Thyroid gland (tissue), 4 donors: ENCODE measurements at regions not wholly inside any gene's neighbourhood (a gene's known extent, or its start where the extent isn't known, plus 50 kb on each side); places are given as distances from the start of the nearest gene placed in this dataset.
"Not testable (repeated sequence)": the region's sequence is repeated elsewhere in the genome, so short reads cannot be mapped to it uniquely, and the experiment has no call there.

Experiments
- DNase-seq, 2 donors: peaks; one replicate each; pipeline ENCODE4 v3.0.0-alpha.2; 2019
- H3K27ac ChIP-seq, 3 donors: fragments of 200-600 bp; sonication (generic); 1 replicate in 2 of 3; 2 replicates in 1 of 3; pipeline ENCODE4 v1.5.1; 2016 to 2019; ENCODE audit warnings: mild to moderate bottlenecking in 1 of 3, moderate library complexity in 1 of 3
- H3K27me3 ChIP-seq: fragments of 200-600 bp; sonication (generic); one replicate; pipeline ENCODE4 v1.5.1; 2019
- H3K36me3 ChIP-seq, 2 donors: fragments of 200-600 bp; sonication (generic); one replicate each; pipeline ENCODE4 v1.5.1; 2016 to 2019
- H3K4me1 ChIP-seq, 2 donors: fragments of 200-600 bp; sonication (generic); one replicate each; pipeline ENCODE4 v1.5.1; 2017 to 2019
- H3K4me3 ChIP-seq, 3 donors: fragments of 200-600 bp; sonication (generic); replicated peaks in 1 of 3; 1 replicate in 2 of 3; 2 replicates in 1 of 3; pipeline ENCODE4 v1.5.1; 2016; ENCODE audit warnings: mild to moderate bottlenecking in 1 of 3
- H3K9me3 ChIP-seq: fragments of 200-600 bp; sonication (generic); one replicate; pipeline ENCODE4 v1.5.1; 2017
- CTCF ChIP-seq, 6 experiments: fragments of 200-600 bp in 3 of 6; fragments of 450-650 bp in 3 of 6; sonication (generic) in 3 of 6; IDR thresholded peaks; one replicate each; pipeline ENCODE4 v1.5.1; 2016 to 2019; ENCODE audit warnings: antibody characterized with exemption in 6 of 6, mild to moderate bottlenecking in 2 of 6, inconsistent platforms in 1 of 6, moderate library complexity in 1 of 6
- POLR2A ChIP-seq, 2 donors: fragments of 450-650 bp; IDR thresholded peaks; one replicate each; pipeline ENCODE4 v1.6.1; 2017; ENCODE audit warnings: antibody characterized with exemption in 2 of 2, mild to moderate bottlenecking in 2 of 2, moderate library complexity in 1 of 2
- WGBS, 2 donors: methylation state at CpG; one replicate each; pipeline ENCODE4 v1.1.5; 2017; 5-methylcytosine and 5-hydroxymethylcytosine counted together
- intact Hi-C: fragments of 100-400 bp; cut with DNase I; formaldehyde crosslinking; loops from one replicate; pipeline ENCODE4 v1.15.1; 2023

- H3K4me3 ChIP-seq = no peak overlapping the region
- H3K27me3 ChIP-seq = no peaks in the 10 kb centered on the region
- H3K9me3 ChIP-seq = no peaks in the 10 kb centered on the region
- no peaks in the 10 kb centered on the region for H3K36me3 ChIP-seq
- no peak for DNase-seq
- TF ChIP-seq POLR2A (IDR thresholded peaks at IDR 0.05) (no peak), CTCF (IDR thresholded peaks at IDR 0.05) (no peak)
- WGBS, 2 donors = 50 to 52% methylated on average over 9 to 10 of the region's 10 CpGs
- intact Hi-C loops = no loop called here
- no peaks in the 10 kb centered on the region for H3K4me1 ChIP-seq
- no peak overlapping the region for H3K27ac ChIP-seq
Measured at GRCh38 chr7:149635561-149636329, 137.6 kb downstream of the ZNF467 start.

DNA sequence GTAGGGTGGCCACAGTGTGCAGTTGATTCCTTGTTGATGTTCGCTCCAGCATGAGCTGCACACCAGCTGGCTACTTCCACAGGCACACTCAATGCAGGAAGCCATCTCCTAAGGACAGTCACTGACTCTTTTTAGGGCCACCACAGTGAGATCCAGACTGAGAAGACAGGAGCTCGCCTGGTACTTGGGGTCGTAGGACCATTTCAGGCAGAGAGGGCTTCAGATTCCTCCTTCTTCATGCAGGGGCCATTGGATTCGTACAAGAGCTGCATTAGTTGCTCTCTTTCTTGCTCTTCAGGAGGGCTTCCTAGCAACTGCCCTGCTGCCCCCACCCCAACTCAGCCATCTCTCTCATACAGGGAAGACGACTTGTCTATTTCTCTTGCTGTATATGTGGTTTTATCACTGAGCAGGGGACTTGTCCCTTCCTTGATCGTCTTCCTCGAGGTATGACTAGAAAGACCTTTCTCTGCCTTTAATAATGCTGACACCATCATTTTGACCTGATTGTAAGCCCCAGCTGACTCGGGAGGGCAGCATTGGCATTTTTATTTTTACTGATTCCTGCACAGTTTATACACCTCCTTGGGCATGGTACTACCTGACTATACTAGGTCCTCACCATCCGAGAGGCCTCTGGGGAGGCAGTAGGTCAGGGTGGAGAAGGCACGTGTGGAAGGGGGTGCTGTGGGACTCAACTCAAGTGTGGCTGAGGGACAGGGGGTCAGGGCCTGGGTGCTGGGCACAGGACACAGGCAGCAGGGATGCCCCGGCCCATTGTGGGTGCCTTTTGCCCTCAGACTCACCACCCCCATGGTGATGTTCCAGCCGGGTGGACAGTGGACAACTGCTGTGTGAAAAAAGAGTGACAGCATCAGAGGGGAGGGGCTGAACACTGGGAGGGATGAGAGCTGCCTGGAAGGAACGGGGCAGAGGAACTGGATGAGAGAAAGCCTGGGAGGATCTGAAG lies 136.7 kb upstream of the ZNF746 start:
- Histone ChIP-seq H3K27ac (no peak overlapping the region), H3K4me1 (no peaks in the 10 kb centered on the region), H3K36me3 (no peaks in the 10 kb centered on the region), H3K27me3 (no peaks in the 10 kb centered on the region), H3K9me3 (no peaks in the 10 kb centered on the region), H3K4me3 (no peak overlapping the region)
- TF ChIP-seq POLR2A (IDR thresholded peaks at IDR 0.05) (no peak), CTCF (IDR thresholded peaks at IDR 0.05) (no peak)
- 64 to 67% methylated on average over 13 of the region's 13 CpGs for WGBS, 2 donors
- intact Hi-C loops = no loop called here
- DNase-seq = no peak

- intact Hi-C loops = loop anchor here (10.0 kb wide), 1 partner anchor 214 kb away; no protein-coding TSS in a partner anchor
- not testable (repeated sequence) for H3K27ac ChIP-seq, H3K9me3 ChIP-seq
Measured at GRCh38 chr7:149628361-149629149, 130.9 kb upstream of the ZNF746 start.

DNA sequence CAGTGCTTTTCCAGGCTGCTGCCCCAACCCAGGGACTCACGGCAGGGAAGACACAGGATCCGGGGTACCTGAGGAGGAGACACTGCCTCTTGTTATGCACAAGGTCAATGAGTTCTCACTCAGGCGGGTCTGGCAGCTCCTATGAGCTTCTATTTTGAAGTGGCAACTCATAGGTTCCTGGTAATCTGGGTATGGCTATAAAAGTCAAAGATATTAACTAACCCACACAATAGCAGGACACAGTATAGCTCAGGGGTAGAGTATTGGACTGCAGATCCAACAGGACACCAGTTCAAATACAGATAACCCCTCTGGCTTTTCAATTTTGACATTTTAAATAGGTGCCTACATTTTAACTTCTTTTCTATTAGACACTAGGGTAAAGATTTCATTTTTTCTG lies 130.3 kb upstream of the ZNF746 start:
- WGBS, 2 donors = 23 to 58% methylated on average over 2 to 3 of the region's 3 CpGs
- Histone ChIP-seq H3K4me1 (peaks cover 5 to 14% of the 10 kb centered on the region in 2 donors), H3K36me3 (no peaks in the 10 kb centered on the region), H3K27me3 (no peaks in the 10 kb centered on the region), H3K9me3 (no peaks in the 10 kb centered on the region), H3K4me3 (no peak overlapping the region), H3K27ac (no peak overlapping the region)
- intact Hi-C loops = loop anchor here (10.0 kb wide), 1 partner anchor 213 kb away; no protein-coding TSS in a partner anchor
- no peak for DNase-seq
- TF ChIP-seq POLR2A (IDR thresholded peaks at IDR 0.05) (no peak), CTCF (IDR thresholded peaks at IDR 0.05) (no peak)

More at GRCh38 chr7:149628361-149629149, 130.9 kb upstream of the ZNF746 start:
- H3K36me3 ChIP-seq, H3K27me3 ChIP-seq, H3K4me1 ChIP-seq, DNase-seq, H3K4me3 ChIP-seq: not testable (repeated sequence)
- 62 to 74% methylated on average over 11 of the region's 11 CpGs for WGBS, 2 donors

DNA sequence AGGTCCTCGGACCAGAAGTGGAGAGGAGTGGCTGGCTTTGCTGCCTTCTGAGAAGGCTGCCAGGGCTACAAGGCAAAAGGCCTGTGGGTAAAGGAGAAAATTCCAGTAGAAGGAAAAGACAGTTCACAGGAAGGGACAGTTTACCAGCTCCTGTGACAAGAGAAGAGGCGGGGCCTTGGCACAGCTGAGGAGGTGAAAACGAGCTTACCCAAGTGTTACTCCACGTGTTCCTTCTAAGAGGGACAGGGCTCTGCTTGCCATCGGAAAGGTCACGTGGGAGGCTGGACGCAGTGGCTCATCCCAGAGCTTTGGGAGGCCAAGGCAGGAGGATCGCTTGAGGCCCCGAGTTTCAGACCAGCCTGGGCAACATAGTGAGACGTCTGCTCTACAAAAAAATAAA lies 129.4 kb upstream of the ZNF746 start:
- no peak overlapping the region for H3K27ac ChIP-seq
- TF ChIP-seq POLR2A (IDR thresholded peaks at IDR 0.05) (no peak), CTCF (IDR thresholded peaks at IDR 0.05) (no peak)
- no peak for DNase-seq
- intact Hi-C loops = loop anchor here (10.0 kb wide), 1 partner anchor 212 kb away; no protein-coding TSS in a partner anchor
- WGBS, 2 donors = 68 to 73% methylated on average over 10 of the region's 10 CpGs
- H3K36me3 ChIP-seq = no peaks in the 10 kb centered on the region
- peaks cover 8 to 23% of the 10 kb centered on the region in 2 donors for H3K4me1 ChIP-seq
- no peaks in the 10 kb centered on the region for H3K9me3 ChIP-seq
- no peak overlapping the region for H3K4me3 ChIP-seq
- no peaks in the 10 kb centered on the region for H3K27me3 ChIP-seq
